Vagina (tissue), 2 donors: ENCODE measurements at regions not wholly inside any gene's neighbourhood (a gene's known extent, or its start where the extent isn't known, plus 50 kb on each side); places are given as distances from the start of the nearest gene placed in this dataset.

Experiments used
- DNase-seq, 2 donors: peaks; one replicate each; pipeline ENCODE4 v3.0.0-alpha.2; 2017; ENCODE audit errors: extremely low spot score in 2 of 2
- H3K27ac ChIP-seq: fragments of 200-600 bp; sonication (generic); one replicate; pipeline ENCODE4 v1.5.1; 2019
- H3K27me3 ChIP-seq: fragments of 200-600 bp; sonication (generic); one replicate; pipeline ENCODE4 v1.5.1; 2019
- H3K36me3 ChIP-seq, 2 donors: fragments of 200-600 bp; sonication (generic); one replicate each; pipeline ENCODE4 v1.5.1; 2017 to 2019
- H3K4me1 ChIP-seq: fragments of 200-600 bp; sonication (generic); one replicate; pipeline ENCODE4 v1.5.1; 2019
- H3K4me3 ChIP-seq, 2 donors: fragments of 200-600 bp; sonication (generic); 1 replicate in 1 of 2; 2 replicates in 1 of 2; pipeline ENCODE4 v1.5.1; 2016 to 2019
- H3K9me3 ChIP-seq: fragments of 200-600 bp; sonication (generic); one replicate; pipeline ENCODE4 v1.5.1; 2019
- CTCF ChIP-seq, 3 experiments: fragments of 450-650 bp in 2 of 3; fragments of 200-600 bp in 1 of 3; sonication (generic) in 1 of 3; IDR thresholded peaks; one replicate each; pipeline ENCODE4 v1.5.1; 2017 to 2019; ENCODE audit warnings: antibody characterized with exemption in 3 of 3, mild to moderate bottlenecking in 2 of 3, moderate library complexity in 2 of 3
- POLR2A ChIP-seq, 2 donors: fragments of 450-650 bp; IDR thresholded peaks; one replicate each; pipeline ENCODE4 v1.6.1; 2017; ENCODE audit warnings: antibody characterized with exemption in 2 of 2, mild to moderate bottlenecking in 2 of 2, moderate library complexity in 2 of 2
- POLR2AphosphoS5 ChIP-seq, 2 donors: sonication (generic); formaldehyde crosslinking; IDR thresholded peaks; one replicate each; pipeline ENCODE4 v1.9.0; 2017; ENCODE audit warnings: antibody characterized with exemption in 2 of 2, mild to moderate bottlenecking in 2 of 2, low read depth in 1 of 2; ENCODE audit not compliant: insufficient read depth in 1 of 2
- intact Hi-C: fragments of 100-400 bp; cut with DNase I; formaldehyde crosslinking; loops from one replicate; pipeline ENCODE4 v1.15.1; 2023

DNA sequence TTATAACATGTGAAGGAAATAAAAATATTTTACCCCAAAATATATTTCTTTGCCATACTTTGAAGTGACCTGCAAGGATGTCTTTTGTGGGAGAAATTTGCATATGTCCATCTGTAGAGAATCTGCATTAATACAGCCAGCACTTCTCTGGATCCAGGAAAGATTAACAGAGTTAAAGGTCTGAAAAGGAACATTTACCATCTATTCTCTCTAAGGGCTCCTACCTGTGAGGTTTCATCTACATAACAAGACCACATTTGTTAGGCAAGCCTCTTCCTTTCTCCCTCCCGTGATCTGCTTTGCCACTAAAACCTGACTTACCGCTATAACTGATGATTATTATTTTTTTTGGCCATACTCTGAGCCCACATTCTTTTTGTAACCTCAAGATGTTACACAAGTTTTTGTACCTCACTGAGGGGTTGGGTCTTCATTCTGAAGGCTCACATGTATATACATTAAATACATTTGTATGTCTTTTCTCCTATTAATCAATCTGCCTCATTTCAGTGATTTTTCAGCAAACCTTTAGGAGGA lies 129.4 kb downstream of the AKR1D1 start:
- no peak for DNase-seq
- Histone ChIP-seq H3K27me3 (no peaks in the 10 kb centered on the region), H3K4me3 (no peak overlapping the region), H3K27ac (no peak overlapping the region), H3K36me3 (no peaks in the 10 kb centered on the region), H3K9me3 (no peaks in the 10 kb centered on the region), H3K4me1 (no peaks in the 10 kb centered on the region)
- TF ChIP-seq POLR2AphosphoS5 (IDR thresholded peaks at IDR 0.05; ENCODE audit: insufficient read depth in 1 of 2, low read depth in 1 of 2) (no peak), POLR2A (IDR thresholded peaks at IDR 0.05) (no peak), CTCF (IDR thresholded peaks at IDR 0.05) (no peak)
- intact Hi-C loops, result no loop called here

DNA sequence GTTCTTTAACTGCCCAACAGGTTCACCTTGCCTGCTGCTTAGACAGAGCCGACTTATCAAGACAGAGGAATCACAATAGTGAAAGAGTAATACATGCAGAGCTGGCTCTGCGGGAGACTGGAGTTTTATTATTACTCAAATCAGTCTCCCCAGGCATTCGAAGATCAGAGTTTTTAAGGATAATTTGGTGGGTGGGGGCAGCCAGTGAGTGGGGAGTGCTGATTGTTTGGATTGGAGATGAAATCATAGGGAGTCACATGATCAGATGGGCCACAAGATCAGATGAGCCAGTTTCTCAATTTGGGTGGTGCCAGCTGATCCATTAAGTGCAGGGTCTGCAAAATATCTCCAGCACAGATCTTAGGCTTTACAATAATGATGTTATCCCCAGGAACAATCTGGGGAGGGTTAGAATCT lies 131.3 kb downstream of the AKR1D1 start:
- no peak for DNase-seq
- intact Hi-C loops, result no loop called here
- no peaks in the 10 kb centered on the region for H3K9me3 ChIP-seq
- H3K4me3 ChIP-seq, result no peak overlapping the region
- no peaks in the 10 kb centered on the region for H3K27me3 ChIP-seq
- H3K36me3 ChIP-seq, result no peaks in the 10 kb centered on the region
- H3K27ac ChIP-seq, result no peak overlapping the region
- no peak for TF ChIP-seq POLR2A (IDR thresholded peaks at IDR 0.05)
- no peak for TF ChIP-seq CTCF (IDR thresholded peaks at IDR 0.05)
- TF ChIP-seq POLR2AphosphoS5 (IDR thresholded peaks at IDR 0.05; ENCODE audit: insufficient read depth in 1 of 2, low read depth in 1 of 2), result no peak
- no peaks in the 10 kb centered on the region for H3K4me1 ChIP-seq

- Histone ChIP-seq H3K36me3 (no peaks in the 10 kb centered on the region), H3K27me3 (no peaks in the 10 kb centered on the region), H3K27ac (no peak overlapping the region), H3K4me1 (no peaks in the 10 kb centered on the region), H3K9me3 (no peaks in the 10 kb centered on the region), H3K4me3 (no peak overlapping the region)
- no peak for DNase-seq
- intact Hi-C loops, result no loop called here
- TF ChIP-seq POLR2AphosphoS5 (IDR thresholded peaks at IDR 0.05; ENCODE audit: insufficient read depth in 1 of 2, low read depth in 1 of 2), result no peak
- TF ChIP-seq POLR2A (IDR thresholded peaks at IDR 0.05), result no peak
- no peak for TF ChIP-seq CTCF (IDR thresholded peaks at IDR 0.05)
Observed at GRCh38 chr7:138208142-138208570, 131.9 kb downstream of the AKR1D1 start.

DNA sequence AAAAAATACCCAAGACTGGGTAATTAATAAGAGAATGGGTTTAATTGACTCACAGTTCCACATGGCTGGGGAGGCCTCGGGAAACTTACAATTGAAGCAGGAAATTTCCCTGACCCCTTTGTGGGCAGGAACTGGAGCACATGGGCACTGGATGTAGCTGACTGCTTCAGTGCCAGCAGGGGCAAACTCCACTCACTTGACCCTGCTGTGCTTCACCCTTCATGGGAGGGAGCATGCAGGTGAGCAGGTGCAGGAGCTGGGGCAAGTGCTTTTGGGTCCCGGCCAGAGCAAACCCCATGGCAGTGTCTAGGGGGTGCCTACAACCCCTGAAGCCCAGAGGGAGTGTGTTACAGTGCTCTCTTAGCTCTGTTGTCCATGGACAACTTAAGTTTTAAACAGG lies 132.6 kb downstream of the AKR1D1 start:
- no peak for DNase-seq
- TF ChIP-seq CTCF (IDR thresholded peaks at IDR 0.05), result no peak
- no peak for TF ChIP-seq POLR2AphosphoS5 (IDR thresholded peaks at IDR 0.05; ENCODE audit: insufficient read depth in 1 of 2, low read depth in 1 of 2)
- TF ChIP-seq POLR2A (IDR thresholded peaks at IDR 0.05), result no peak
- H3K9me3 ChIP-seq, result no peaks in the 10 kb centered on the region
- no peaks in the 10 kb centered on the region for H3K36me3 ChIP-seq
- intact Hi-C loops, result no loop called here
- H3K4me3 ChIP-seq, result no peak overlapping the region
- H3K27me3 ChIP-seq, result no peaks in the 10 kb centered on the region
- no peaks in the 10 kb centered on the region for H3K4me1 ChIP-seq
- H3K27ac ChIP-seq, result no peak overlapping the region

- no peaks in the 10 kb centered on the region for H3K4me1 ChIP-seq
- H3K27me3 ChIP-seq, result no peaks in the 10 kb centered on the region
- H3K9me3 ChIP-seq, result no peaks in the 10 kb centered on the region
- DNase-seq, result no peak
- no peak overlapping the region for H3K4me3 ChIP-seq
- H3K36me3 ChIP-seq, result no peaks in the 10 kb centered on the region
- intact Hi-C loops, result no loop called here
- TF ChIP-seq POLR2A (IDR thresholded peaks at IDR 0.05), result no peak
- TF ChIP-seq POLR2AphosphoS5 (IDR thresholded peaks at IDR 0.05; ENCODE audit: insufficient read depth in 1 of 2, low read depth in 1 of 2), result no peak
- TF ChIP-seq CTCF (IDR thresholded peaks at IDR 0.05), result no peak
- H3K27ac ChIP-seq, result no peak overlapping the region
Observed at GRCh38 chr7:138212314-138212713, 136.1 kb downstream of the AKR1D1 start.
